Muscle layer of duodenum (tissue), 2 donors: ENCODE measurements at regions not wholly inside any gene's neighbourhood (a gene's known extent, or its start where the extent isn't known, plus 50 kb on each side); places are given as distances from the start of the nearest gene placed in this dataset.

Source experiments
- H3K27ac ChIP-seq: one replicate; pipeline ENCODE4 v1.7.0; 2013; ENCODE audit warnings: mild to moderate bottlenecking, low read length
- H3K27me3 ChIP-seq: one replicate; pipeline ENCODE4 v1.7.0; 2013; ENCODE audit warnings: low read depth, mild to moderate bottlenecking, control low read depth, low read length
- H3K36me3 ChIP-seq, 2 donors: one replicate each; pipeline ENCODE4 v1.7.0; 2013; ENCODE audit warnings: low read length in 2 of 2, control low read depth in 1 of 2, mild to moderate bottlenecking in 1 of 2; ENCODE audit not compliant: insufficient read depth in 2 of 2, control insufficient read depth in 1 of 2
- H3K4me1 ChIP-seq, 2 donors: one replicate each; pipeline ENCODE4 v1.7.0; 2013; ENCODE audit warnings: low read length in 2 of 2, mild to moderate bottlenecking in 2 of 2, control low read depth in 1 of 2, moderate library complexity in 1 of 2; ENCODE audit not compliant: insufficient read depth in 2 of 2, control insufficient read depth in 1 of 2
- H3K4me3 ChIP-seq, 2 donors: one replicate each; pipeline ENCODE4 v1.7.0; 2013; ENCODE audit warnings: low read length in 2 of 2, low read depth in 1 of 2, mild to moderate bottlenecking in 1 of 2
- H3K9me3 ChIP-seq, 2 donors: one replicate each; pipeline ENCODE4 v1.7.0; 2013; ENCODE audit warnings: low read length in 2 of 2, control low read depth in 1 of 2, mild to moderate bottlenecking in 1 of 2; ENCODE audit not compliant: control insufficient read depth in 1 of 2
- donor health status: healthy.

- H3K4me1 ChIP-seq: no peaks in the 10 kb centered on the region
- no peak overlapping the region for H3K4me3 ChIP-seq
- no peaks in the 10 kb centered on the region for H3K9me3 ChIP-seq
- no peaks in the 10 kb centered on the region for H3K27me3 ChIP-seq
- no peak overlapping the region for H3K27ac ChIP-seq
- H3K36me3 ChIP-seq: no peaks in the 10 kb centered on the region
Observed at GRCh38 chr6:74879234-74879633, 326.6 kb downstream of the COL12A1 start.

DNA sequence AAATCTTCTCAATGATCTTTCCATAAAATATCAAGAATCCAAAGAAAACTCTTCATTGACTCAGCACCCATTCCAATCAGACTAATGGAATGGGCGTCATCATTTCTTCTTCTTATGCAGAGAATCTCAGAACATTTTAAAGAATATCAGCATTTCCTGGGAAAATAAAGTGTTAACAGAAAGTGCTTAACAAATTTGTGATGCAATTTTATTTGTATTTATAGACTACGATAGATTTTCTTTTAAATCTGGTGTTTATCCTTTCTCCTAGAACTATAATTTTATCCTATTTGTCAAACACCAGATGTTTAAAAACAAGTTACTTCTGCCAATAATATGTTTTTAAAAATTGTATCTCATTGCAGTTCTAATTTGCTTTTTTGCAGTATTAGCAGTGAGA lies 330.7 kb downstream of the COL12A1 start:
- peaks cover 0 to 7% of the 10 kb centered on the region in 2 donors for H3K4me1 ChIP-seq
- no peak overlapping the region for H3K4me3 ChIP-seq
- H3K27me3 ChIP-seq: no peaks in the 10 kb centered on the region
- H3K27ac ChIP-seq: no peak overlapping the region
- H3K36me3 ChIP-seq: no peaks in the 10 kb centered on the region
- peaks cover 0 to 4% of the 10 kb centered on the region in 2 donors for H3K9me3 ChIP-seq

GRCh38 chr6:74872754-74873476 lies 332.9 kb downstream of the COL12A1 start:
- peaks cover 0 to 7% of the 10 kb centered on the region in 2 donors for H3K4me1 ChIP-seq
- peaks cover 0 to 4% of the 10 kb centered on the region in 2 donors for H3K9me3 ChIP-seq
- no peaks in the 10 kb centered on the region for H3K27me3 ChIP-seq
- H3K27ac ChIP-seq: no peak overlapping the region
- no peaks in the 10 kb centered on the region for H3K36me3 ChIP-seq
- H3K4me3 ChIP-seq: no peak overlapping the region

GRCh38 chr6:74871757-74872156 lies 334.1 kb downstream of the COL12A1 start:
- H3K9me3 ChIP-seq: peaks cover 0 to 4% of the 10 kb centered on the region in 2 donors

GRCh38 chr6:74870403-74870802 lies 335.4 kb downstream of the COL12A1 start:
- Histone ChIP-seq H3K4me1 (peaks cover 0 to 7% of the 10 kb centered on the region in 2 donors), H3K4me3 (no peak overlapping the region), H3K27ac (no peak overlapping the region), H3K27me3 (no peaks in the 10 kb centered on the region), H3K9me3 (peaks cover 0 to 4% of the 10 kb centered on the region in 2 donors), H3K36me3 (no peaks in the 10 kb centered on the region)

More at GRCh38 chr6:74871757-74872156, 334.1 kb downstream of the COL12A1 start:
- Histone ChIP-seq H3K4me1 (peaks cover 0 to 7% of the 10 kb centered on the region in 2 donors), H3K4me3 (no peak overlapping the region), H3K27me3 (no peaks in the 10 kb centered on the region), H3K36me3 (no peaks in the 10 kb centered on the region), H3K27ac (no peak overlapping the region)

DNA sequence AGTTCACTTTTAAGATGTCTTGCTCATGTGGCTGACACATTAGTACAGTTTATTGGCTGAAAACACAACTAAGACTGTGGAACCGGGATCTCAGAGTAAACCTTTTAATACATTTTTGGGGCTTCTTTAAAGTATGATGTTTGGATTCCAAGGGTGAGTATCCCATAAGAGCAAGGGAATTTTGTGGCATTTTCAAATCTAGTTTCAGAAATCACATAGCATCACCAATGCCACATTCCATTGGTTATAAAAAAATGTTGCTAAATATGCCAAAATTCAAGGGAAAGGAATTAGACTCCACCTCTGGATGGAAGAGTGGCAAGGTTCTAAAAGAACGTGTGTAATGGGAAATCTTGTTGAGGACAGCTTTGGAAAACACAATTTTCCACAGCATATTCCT lies 338.6 kb downstream of the COL12A1 start:
- H3K27ac ChIP-seq: no peak overlapping the region
- H3K36me3 ChIP-seq: no peaks in the 10 kb centered on the region
- H3K27me3 ChIP-seq: no peaks in the 10 kb centered on the region
- peaks cover 0 to under 1% of the 10 kb centered on the region in 2 donors for H3K9me3 ChIP-seq
- no peak overlapping the region for H3K4me3 ChIP-seq
- H3K4me1 ChIP-seq: no peaks in the 10 kb centered on the region

GRCh38 chr6:74863968-74864367 lies 341.9 kb downstream of the COL12A1 start:
- H3K4me3 ChIP-seq: no peak overlapping the region

GRCh38 chr6:74860456-74860855 lies 345.4 kb downstream of the COL12A1 start:
- H3K27ac ChIP-seq: no peak overlapping the region

More at GRCh38 chr6:74863968-74864367, 341.9 kb downstream of the COL12A1 start:
- Histone ChIP-seq H3K4me1 (no peaks in the 10 kb centered on the region), H3K27ac (no peak overlapping the region), H3K9me3 (no peaks in the 10 kb centered on the region), H3K27me3 (no peaks in the 10 kb centered on the region), H3K36me3 (no peaks in the 10 kb centered on the region)

GRCh38 chr6:74857157-74857556 lies 348.7 kb downstream of the COL12A1 start:
- Histone ChIP-seq H3K36me3 (no peaks in the 10 kb centered on the region), H3K27ac (no peak overlapping the region), H3K9me3 (no peaks in the 10 kb centered on the region), H3K4me1 (peaks cover 0 to 4% of the 10 kb centered on the region in 2 donors), H3K4me3 (no peak overlapping the region), H3K27me3 (no peaks in the 10 kb centered on the region)

More at GRCh38 chr6:74860456-74860855, 345.4 kb downstream of the COL12A1 start:
- Histone ChIP-seq H3K9me3 (no peaks in the 10 kb centered on the region), H3K36me3 (no peaks in the 10 kb centered on the region), H3K27me3 (no peaks in the 10 kb centered on the region), H3K4me3 (no peak overlapping the region), H3K4me1 (no peaks in the 10 kb centered on the region)

GRCh38 chr6:74853991-74854390 lies 351.9 kb downstream of the COL12A1 start:
- Histone ChIP-seq H3K27me3 (no peaks in the 10 kb centered on the region), H3K4me1 (peaks cover 0 to 4% of the 10 kb centered on the region in 2 donors), H3K36me3 (no peaks in the 10 kb centered on the region), H3K4me3 (no peak overlapping the region), H3K9me3 (no peaks in the 10 kb centered on the region), H3K27ac (no peak overlapping the region)

GRCh38 chr6:74851596-74851995 lies 354.3 kb downstream of the COL12A1 start:
- Histone ChIP-seq H3K4me3 (no peak overlapping the region), H3K27ac (no peak overlapping the region), H3K27me3 (no peaks in the 10 kb centered on the region), H3K9me3 (no peaks in the 10 kb centered on the region), H3K36me3 (no peaks in the 10 kb centered on the region), H3K4me1 (peaks cover 0 to 4% of the 10 kb centered on the region in 2 donors)

- H3K4me3 ChIP-seq: no peak overlapping the region
- H3K4me1 ChIP-seq: no peaks in the 10 kb centered on the region
- peaks cover 0 to 6% of the 10 kb centered on the region in 2 donors for H3K9me3 ChIP-seq
- no peaks in the 10 kb centered on the region for H3K36me3 ChIP-seq
- H3K27me3 ChIP-seq: no peaks in the 10 kb centered on the region
- no peak overlapping the region for H3K27ac ChIP-seq
Observed at GRCh38 chr6:74840953-74841352, 364.9 kb downstream of the COL12A1 start.
